ENCODE measurements at regions not wholly inside any gene's neighbourhood (a gene's known extent, or its start where the extent isn't known, plus 50 kb on each side); places are given as distances from the start of the nearest gene placed in this dataset.
"Not testable (repeated sequence)": the region's sequence is repeated elsewhere in the genome, so short reads cannot be mapped to it uniquely, and the experiment has no call there.

DNA sequence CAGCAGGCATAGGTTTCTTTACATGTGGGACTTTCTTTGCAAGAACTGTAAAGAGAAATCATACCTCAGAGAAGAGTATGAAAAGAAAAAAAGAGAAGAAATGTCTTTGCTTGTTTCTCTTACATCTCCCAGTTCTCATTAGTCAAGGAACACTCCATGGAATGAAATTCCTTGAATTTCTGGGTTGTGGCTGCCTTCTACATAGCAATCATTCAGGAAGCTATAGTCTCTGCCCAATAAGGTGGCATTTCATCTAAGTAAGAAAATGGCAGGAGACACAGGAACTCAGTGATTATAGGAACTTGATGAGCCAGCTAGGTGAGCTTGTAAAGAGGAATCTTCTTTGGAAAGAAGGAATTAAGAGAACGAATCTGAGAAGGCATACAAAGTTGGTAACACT lies 197.0 kb upstream of the FKBP1C start:
- Histone ChIP-seq H3K9ac (ENCODE audit: low read length) (no peak overlapping the region), H3K4me1 (ENCODE audit: control insufficient read depth, insufficient read depth, low read length) (no peaks in the 10 kb centered on the region), H3K9me3 (ENCODE audit: control insufficient read depth, low read length) (no peaks in the 10 kb centered on the region), H3K4me3 (ENCODE audit: low read length) (no peak overlapping the region), H3K27me3 (replicated peaks; ENCODE audit: control insufficient read depth, insufficient read depth, low read length) (no peaks in the 10 kb centered on the region), H3K36me3 (ENCODE audit: control insufficient read depth, insufficient read depth, low read length, severe bottlenecking) (no peaks in the 10 kb centered on the region)
- no peak for DNase-seq (ENCODE audit: low read depth)

DNA sequence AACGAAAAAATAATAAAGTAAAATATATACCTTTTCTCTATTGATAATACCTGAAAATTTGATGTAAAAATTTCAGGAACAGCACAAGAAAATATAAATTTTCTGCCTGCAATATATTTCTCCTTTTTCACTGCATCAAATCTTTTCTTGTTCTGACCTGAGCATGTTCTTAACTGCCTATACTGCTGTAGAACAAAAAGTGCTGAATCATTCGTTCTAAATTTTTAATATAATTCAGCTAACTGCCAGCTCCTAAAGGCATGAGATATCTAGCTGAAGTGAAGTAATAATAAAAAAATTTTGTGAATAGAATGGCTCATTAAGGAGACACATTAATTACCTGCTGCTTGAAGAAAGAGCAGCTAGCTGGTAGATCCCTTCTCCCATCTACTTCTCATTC lies 188.6 kb upstream of the FKBP1C start:
- H3K4me1 ChIP-seq (ENCODE audit: control insufficient read depth, insufficient read depth, low read length): no peaks in the 10 kb centered on the region
- H3K9ac ChIP-seq (ENCODE audit: low read length): no peak overlapping the region
- H3K9me3 ChIP-seq (ENCODE audit: control insufficient read depth, low read length): no peaks in the 10 kb centered on the region
- H3K4me3 ChIP-seq (ENCODE audit: low read length): no peak overlapping the region
- no peaks in the 10 kb centered on the region for H3K27me3 ChIP-seq (replicated peaks; ENCODE audit: control insufficient read depth, insufficient read depth, low read length)
- no peaks in the 10 kb centered on the region for H3K36me3 ChIP-seq (ENCODE audit: control insufficient read depth, insufficient read depth, low read length, severe bottlenecking)
- DNase-seq (ENCODE audit: low read depth): no peak

DNA sequence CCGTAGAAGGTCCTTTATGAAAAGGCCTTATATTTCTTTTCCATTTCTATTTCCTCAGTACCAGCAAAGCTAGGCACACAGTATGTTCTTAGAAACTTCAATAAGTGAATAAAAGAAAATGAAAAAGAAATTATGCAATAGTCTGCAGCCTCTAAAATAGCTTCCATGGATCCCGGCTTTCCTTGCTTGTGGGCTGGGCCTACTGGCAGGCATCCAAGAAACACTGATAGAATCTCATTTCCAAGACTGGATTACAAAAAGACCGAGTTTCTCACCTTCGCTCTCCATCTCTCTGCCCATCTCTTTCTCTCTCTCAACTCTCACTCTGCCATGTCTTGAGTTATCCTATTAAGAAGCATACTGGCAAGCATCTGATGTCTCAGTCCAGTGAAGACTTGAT lies 187.5 kb upstream of the FKBP1C start:
- H3K27me3 ChIP-seq (replicated peaks; ENCODE audit: control insufficient read depth, insufficient read depth, low read length): no peaks in the 10 kb centered on the region
- H3K36me3 ChIP-seq (ENCODE audit: control insufficient read depth, insufficient read depth, low read length, severe bottlenecking): no peaks in the 10 kb centered on the region
- no peak for DNase-seq (ENCODE audit: low read depth)
- H3K9me3 ChIP-seq (ENCODE audit: control insufficient read depth, low read length): no peaks in the 10 kb centered on the region
- H3K9ac ChIP-seq (ENCODE audit: low read length): no peak overlapping the region
- no peak overlapping the region for H3K4me3 ChIP-seq (ENCODE audit: low read length)
- no peaks in the 10 kb centered on the region for H3K4me1 ChIP-seq (ENCODE audit: control insufficient read depth, insufficient read depth, low read length)

DNA sequence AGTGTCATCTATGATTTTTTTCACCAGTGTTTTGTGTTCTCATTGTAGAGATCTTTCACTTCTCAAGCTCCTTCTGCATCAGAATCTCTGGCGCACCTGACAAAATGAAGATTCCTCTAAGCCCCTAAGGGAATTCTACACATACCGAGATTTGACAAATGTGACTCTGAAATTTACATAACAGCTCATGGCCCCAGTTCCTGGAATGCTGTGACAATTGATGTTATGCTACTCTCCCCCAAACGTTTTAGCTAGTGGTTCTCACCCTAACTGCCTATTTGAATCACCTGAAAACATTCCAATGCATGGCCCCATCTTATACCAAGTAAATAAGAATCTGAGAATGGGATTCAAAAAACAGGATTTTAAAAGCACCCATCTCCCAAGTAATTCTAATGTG lies 162.1 kb upstream of the FKBP1C start:
- DNase-seq (ENCODE audit: low read depth): no peak
- Histone ChIP-seq H3K9me3 (ENCODE audit: control insufficient read depth, low read length) (no peaks in the 10 kb centered on the region), H3K36me3 (ENCODE audit: control insufficient read depth, insufficient read depth, low read length, severe bottlenecking) (no peaks in the 10 kb centered on the region), H3K27me3 (replicated peaks; ENCODE audit: control insufficient read depth, insufficient read depth, low read length) (no peaks in the 10 kb centered on the region), H3K4me3 (ENCODE audit: low read length) (no peak overlapping the region), H3K4me1 (ENCODE audit: control insufficient read depth, insufficient read depth, low read length) (no peaks in the 10 kb centered on the region), H3K9ac (ENCODE audit: low read length) (no peak overlapping the region)

DNA sequence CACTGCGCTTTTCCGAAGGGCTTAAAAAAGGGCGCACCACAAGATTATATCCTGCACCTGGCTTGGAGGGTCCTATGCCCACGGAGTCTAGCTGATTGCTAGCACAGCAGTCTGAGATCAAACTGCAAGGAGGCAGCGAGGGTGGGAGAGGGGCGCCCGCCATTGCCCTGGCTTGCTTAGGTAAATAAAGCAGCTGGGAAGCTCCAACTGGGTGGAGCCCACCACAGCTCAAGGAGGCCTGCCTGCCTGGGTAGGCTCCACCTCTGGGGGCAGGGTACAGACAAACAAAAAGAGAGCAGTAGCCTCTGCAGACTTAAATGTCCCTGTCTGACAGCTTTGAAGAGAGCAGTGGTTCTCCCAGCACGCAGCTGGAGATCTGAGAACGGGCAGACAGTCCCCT lies 158.1 kb upstream of the FKBP1C start:
- H3K27me3 ChIP-seq (replicated peaks; ENCODE audit: control insufficient read depth, insufficient read depth, low read length); H3K9ac ChIP-seq (ENCODE audit: low read length); H3K36me3 ChIP-seq (ENCODE audit: control insufficient read depth, insufficient read depth, low read length, severe bottlenecking); DNase-seq (ENCODE audit: low read depth); H3K4me3 ChIP-seq (ENCODE audit: low read length); H3K4me1 ChIP-seq (ENCODE audit: control insufficient read depth, insufficient read depth, low read length); H3K9me3 ChIP-seq (ENCODE audit: control insufficient read depth, low read length): not testable (repeated sequence)

DNA sequence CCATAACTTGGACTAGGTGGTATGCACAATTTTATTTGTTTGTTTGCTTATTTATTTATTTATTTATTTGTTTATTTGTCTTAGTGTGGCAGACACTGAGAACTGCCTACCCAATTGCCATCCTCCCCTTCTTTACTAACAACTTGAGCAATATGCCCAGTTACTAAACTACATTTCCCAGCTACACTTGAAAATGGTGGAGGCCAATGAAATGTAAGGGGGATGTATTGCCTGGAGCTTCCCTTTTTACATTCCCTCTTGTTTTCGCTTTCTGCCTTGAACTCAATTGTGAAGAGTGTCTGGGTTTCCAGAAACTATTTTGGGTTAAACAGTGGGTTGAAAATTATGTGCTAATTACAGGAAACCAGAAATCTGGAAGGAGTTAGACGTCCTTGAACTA lies 152.7 kb upstream of the FKBP1C start:
- Histone ChIP-seq H3K4me3 (ENCODE audit: low read length) (no peak overlapping the region), H3K27me3 (replicated peaks; ENCODE audit: control insufficient read depth, insufficient read depth, low read length) (no peaks in the 10 kb centered on the region), H3K9ac (ENCODE audit: low read length) (no peak overlapping the region), H3K9me3 (ENCODE audit: control insufficient read depth, low read length) (no peaks in the 10 kb centered on the region), H3K36me3 (ENCODE audit: control insufficient read depth, insufficient read depth, low read length, severe bottlenecking) (no peaks in the 10 kb centered on the region), H3K4me1 (ENCODE audit: control insufficient read depth, insufficient read depth, low read length) (no peaks in the 10 kb centered on the region)
- DNase-seq (ENCODE audit: low read depth): no peak

DNA sequence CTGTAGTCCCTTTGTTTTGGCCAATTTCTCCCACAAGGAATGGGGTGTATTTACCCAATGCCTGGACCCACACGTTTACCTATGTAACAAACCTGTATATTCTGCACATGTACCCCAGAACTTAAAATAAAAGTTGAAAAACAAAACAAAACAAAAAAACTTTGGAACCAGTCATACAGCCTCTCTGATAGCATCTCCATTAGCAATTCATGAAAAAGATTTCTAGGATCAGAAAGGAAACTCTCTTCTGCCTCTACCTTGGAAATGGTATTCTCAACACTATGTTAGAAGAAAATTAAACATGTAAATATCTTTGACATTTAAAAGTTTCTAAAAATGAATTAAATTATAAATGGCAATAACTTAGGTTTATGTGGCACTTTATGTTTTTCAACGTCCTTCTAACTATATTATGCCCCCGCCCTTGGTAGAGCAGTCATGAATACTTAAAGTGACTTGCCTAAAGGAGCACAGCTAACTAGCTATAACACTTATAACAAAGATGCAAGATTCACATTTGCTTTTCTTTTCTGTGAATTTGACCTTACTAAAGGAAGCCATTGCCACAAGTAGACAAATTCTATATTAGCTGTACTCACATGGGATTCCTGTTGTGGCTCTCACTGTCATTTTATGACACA lies 147.5 kb upstream of the FKBP1C start:
- Histone ChIP-seq H3K9ac (ENCODE audit: low read length) (no peak overlapping the region), H3K36me3 (ENCODE audit: control insufficient read depth, insufficient read depth, low read length, severe bottlenecking) (no peaks in the 10 kb centered on the region)
- no peak for DNase-seq (ENCODE audit: low read depth)

DNA sequence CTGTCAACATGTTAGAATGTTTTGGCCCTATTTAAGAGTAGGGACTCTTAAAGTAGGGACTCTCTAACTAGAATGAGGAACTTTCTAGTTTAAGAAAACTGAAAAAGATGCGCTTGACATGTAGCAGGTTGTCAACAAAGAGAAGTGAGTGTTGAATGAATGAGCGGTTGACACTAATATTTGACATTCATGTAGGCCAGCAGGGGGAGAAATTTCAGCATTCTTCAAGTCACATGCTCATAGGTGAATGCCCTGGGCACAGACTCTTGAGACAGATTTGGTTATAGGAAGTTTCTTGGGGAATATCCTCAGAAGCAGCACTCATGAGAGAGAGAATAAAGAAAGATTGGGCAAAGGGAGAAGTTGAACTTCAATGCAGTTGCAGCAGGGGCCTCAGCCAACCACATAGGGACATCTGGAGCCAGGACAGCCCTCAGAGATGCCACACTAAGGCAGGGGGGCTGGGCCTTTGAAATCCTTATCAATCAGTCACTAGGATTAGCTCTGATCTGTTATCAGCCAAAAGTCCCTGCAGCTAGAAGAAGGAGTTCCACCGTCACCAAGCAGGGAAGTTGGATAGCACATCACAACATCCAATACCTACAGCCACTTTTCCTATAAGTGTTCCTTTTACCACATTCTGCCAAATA lies 145.1 kb upstream of the FKBP1C start:
- Histone ChIP-seq H3K36me3 (ENCODE audit: control insufficient read depth, insufficient read depth, low read length, severe bottlenecking) (no peaks in the 10 kb centered on the region), H3K4me3 (ENCODE audit: low read length) (no peak overlapping the region), H3K9me3 (ENCODE audit: control insufficient read depth, low read length) (no peaks in the 10 kb centered on the region), H3K27me3 (replicated peaks; ENCODE audit: control insufficient read depth, insufficient read depth, low read length) (no peaks in the 10 kb centered on the region), H3K4me1 (ENCODE audit: control insufficient read depth, insufficient read depth, low read length) (no peaks in the 10 kb centered on the region), H3K9ac (ENCODE audit: low read length) (no peak overlapping the region)
- no peak for DNase-seq (ENCODE audit: low read depth)

More for the DNA sequence above, 147.5 kb upstream of the FKBP1C start:
- Histone ChIP-seq H3K4me3 (ENCODE audit: low read length) (no peak overlapping the region), H3K4me1 (ENCODE audit: control insufficient read depth, insufficient read depth, low read length) (no peaks in the 10 kb centered on the region), H3K27me3 (replicated peaks; ENCODE audit: control insufficient read depth, insufficient read depth, low read length) (no peaks in the 10 kb centered on the region), H3K9me3 (ENCODE audit: control insufficient read depth, low read length) (no peaks in the 10 kb centered on the region)

DNA sequence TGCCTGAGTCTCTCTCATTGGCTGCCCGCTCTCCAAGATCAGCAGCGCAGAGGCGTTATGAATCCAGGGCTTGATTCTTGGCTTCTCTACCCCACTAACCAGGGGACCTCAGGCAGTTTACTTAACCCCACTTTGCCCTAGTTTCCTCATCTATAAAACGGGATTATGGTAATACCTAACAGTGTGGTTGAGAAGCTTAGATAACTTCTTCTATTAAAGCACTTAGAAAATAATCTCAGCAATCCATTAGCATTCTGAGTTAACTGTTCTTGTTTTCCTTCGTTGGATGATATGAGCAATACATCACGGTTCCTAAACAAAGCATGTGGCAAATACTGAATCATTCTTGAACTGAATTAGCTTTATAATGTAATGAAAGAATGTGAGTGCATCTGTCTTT lies 116.3 kb upstream of the FKBP1C start:
- H3K36me3 ChIP-seq (ENCODE audit: control insufficient read depth, insufficient read depth, low read length, severe bottlenecking): no peaks in the 10 kb centered on the region
- no peaks in the 10 kb centered on the region for H3K9me3 ChIP-seq (ENCODE audit: control insufficient read depth, low read length)
- no peaks in the 10 kb centered on the region for H3K27me3 ChIP-seq (replicated peaks; ENCODE audit: control insufficient read depth, insufficient read depth, low read length)
- H3K9ac ChIP-seq (ENCODE audit: low read length): no peak overlapping the region
- H3K4me3 ChIP-seq (ENCODE audit: low read length): no peak overlapping the region
- no peak for DNase-seq (ENCODE audit: low read depth)
- H3K4me1 ChIP-seq (ENCODE audit: control insufficient read depth, insufficient read depth, low read length): no peaks in the 10 kb centered on the region

DNA sequence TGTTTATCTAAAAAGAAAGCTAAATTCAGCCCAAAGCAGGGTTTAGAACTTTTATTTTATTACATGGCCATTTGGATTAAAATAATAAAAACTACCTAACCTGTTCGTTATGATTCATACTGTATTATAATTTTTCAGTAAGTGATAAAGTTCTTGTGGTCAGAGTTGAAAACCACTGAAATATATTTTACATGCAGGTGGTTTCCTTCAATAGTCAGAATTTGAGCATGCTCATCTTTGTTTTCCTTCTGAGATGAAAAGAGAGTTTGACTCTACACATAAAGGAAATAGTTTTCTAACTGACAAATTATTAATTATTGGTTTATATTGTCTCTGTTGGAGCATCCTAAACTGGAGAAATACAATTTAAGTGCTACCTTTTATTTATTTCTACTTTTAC lies 114.0 kb upstream of the FKBP1C start:
- no peaks in the 10 kb centered on the region for H3K36me3 ChIP-seq (ENCODE audit: control insufficient read depth, insufficient read depth, low read length, severe bottlenecking)
- DNase-seq (ENCODE audit: low read depth): no peak
- H3K27me3 ChIP-seq (replicated peaks; ENCODE audit: control insufficient read depth, insufficient read depth, low read length): no peaks in the 10 kb centered on the region
- H3K9me3 ChIP-seq (ENCODE audit: control insufficient read depth, low read length): no peaks in the 10 kb centered on the region
- H3K4me1 ChIP-seq (ENCODE audit: control insufficient read depth, insufficient read depth, low read length): no peaks in the 10 kb centered on the region
- H3K9ac ChIP-seq (ENCODE audit: low read length): no peak overlapping the region
- no peak overlapping the region for H3K4me3 ChIP-seq (ENCODE audit: low read length)

DNA sequence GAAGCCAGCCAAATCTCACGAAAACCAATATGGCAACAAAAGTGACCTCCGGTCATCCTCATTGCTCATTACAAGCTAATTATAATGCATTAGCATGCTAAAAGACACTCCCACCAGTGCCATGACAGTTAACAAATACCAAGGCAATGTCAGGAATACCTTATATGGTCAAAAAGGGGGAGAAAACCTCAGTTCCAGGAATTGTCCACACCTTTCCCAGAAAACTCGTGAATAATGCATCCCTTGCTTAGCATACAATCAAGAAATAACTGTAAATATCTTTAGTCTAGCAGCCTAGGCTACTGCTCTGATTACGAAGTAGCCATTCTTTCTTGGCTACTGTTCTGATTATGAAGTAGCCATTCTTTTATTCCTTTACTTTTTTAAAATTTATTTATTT lies 112.5 kb upstream of the FKBP1C start:
- Histone ChIP-seq H3K4me3 (ENCODE audit: low read length) (no peak overlapping the region), H3K4me1 (ENCODE audit: control insufficient read depth, insufficient read depth, low read length) (no peaks in the 10 kb centered on the region), H3K27me3 (replicated peaks; ENCODE audit: control insufficient read depth, insufficient read depth, low read length) (no peaks in the 10 kb centered on the region), H3K36me3 (ENCODE audit: control insufficient read depth, insufficient read depth, low read length, severe bottlenecking) (no peaks in the 10 kb centered on the region), H3K9ac (ENCODE audit: low read length) (no peak overlapping the region), H3K9me3 (ENCODE audit: control insufficient read depth, low read length) (no peaks in the 10 kb centered on the region)
- DNase-seq (ENCODE audit: low read depth): no peak

Data from adipocyte (in vitro differentiated cells).